ENCODE measurements at regions not wholly inside any gene's neighbourhood (a gene's known extent, or its start where the extent isn't known, plus 50 kb on each side); places are given as distances from the start of the nearest gene placed in this dataset.

DNA sequence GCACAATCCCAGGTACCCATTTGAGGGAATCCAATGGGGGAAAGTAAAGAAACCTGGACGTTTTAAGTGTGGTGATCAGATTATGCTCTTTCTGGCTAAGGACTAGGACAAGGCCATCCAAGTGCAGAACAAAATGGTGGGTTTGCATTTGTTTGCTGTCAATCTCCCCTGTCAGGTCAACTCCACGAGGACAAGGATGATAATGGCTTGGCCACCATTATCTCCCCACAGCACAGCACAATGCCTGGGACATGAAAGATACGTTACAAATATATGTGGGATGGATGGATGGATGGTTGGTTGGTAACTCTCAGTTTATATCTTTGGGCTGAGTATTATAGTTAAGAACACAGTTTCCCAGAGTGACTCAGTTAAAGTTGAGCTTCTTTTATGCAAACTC is 526.9 kb downstream of the NPIPA7 start:
- no peaks in the 10 kb centered on the region for H3K36me3 ChIP-seq (ENCODE audit: control insufficient read depth in 4 of 4, insufficient read depth in 3 of 4, low read depth in 1 of 4, low read length in 3 of 4)
- DNase-seq (ENCODE audit: low spot score), result no peak
- TF ChIP-seq SP1 (IDR thresholded peaks at IDR 0.05), result no peak
- TF ChIP-seq EGR1 (IDR thresholded peaks at IDR 0.05; ENCODE audit: low read depth in 2 of 2), result no peak
- no peak for TF ChIP-seq MAX (IDR thresholded peaks at IDR 0.05)
- TF ChIP-seq YY1 (IDR thresholded peaks at IDR 0.05), result no peak
- TF ChIP-seq GABPA (IDR thresholded peaks at IDR 0.05 in 1 of 2, conservative IDR thresholded peaks at IDR 0.05 in 1 of 2), result no peak
- no peak for TF ChIP-seq FOXA2 (IDR thresholded peaks at IDR 0.05)
- no peak for TF ChIP-seq HNF4G (IDR thresholded peaks at IDR 0.05)
- no peak for TF ChIP-seq RAD21 (IDR thresholded peaks at IDR 0.05)
- TF ChIP-seq, protein P1, sequence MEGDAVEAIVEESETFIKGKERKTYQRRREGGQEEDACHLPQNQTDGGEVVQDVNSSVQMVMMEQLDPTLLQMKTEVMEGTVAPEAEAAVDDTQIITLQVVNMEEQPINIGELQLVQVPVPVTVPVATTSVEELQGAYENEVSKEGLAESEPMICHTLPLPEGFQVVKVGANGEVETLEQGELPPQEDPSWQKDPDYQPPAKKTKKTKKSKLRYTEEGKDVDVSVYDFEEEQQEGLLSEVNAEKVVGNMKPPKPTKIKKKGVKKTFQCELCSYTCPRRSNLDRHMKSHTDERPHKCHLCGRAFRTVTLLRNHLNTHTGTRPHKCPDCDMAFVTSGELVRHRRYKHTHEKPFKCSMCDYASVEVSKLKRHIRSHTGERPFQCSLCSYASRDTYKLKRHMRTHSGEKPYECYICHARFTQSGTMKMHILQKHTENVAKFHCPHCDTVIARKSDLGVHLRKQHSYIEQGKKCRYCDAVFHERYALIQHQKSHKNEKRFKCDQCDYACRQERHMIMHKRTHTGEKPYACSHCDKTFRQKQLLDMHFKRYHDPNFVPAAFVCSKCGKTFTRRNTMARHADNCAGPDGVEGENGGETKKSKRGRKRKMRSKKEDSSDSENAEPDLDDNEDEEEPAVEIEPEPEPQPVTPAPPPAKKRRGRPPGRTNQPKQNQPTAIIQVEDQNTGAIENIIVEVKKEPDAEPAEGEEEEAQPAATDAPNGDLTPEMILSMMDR (IDR thresholded peaks at IDR 0.05; ENCODE audit: low read depth, low read length, missing input control), result no peak
- H3K9ac ChIP-seq (ENCODE audit: low read depth in 1 of 2, low read length in 2 of 2), result no peak overlapping the region
- H3K27me3 ChIP-seq (ENCODE audit: control insufficient read depth in 4 of 4, insufficient read depth in 4 of 4, low read length in 3 of 4), result no peaks in the 10 kb centered on the region
- H3K27ac ChIP-seq (ENCODE audit: low read depth in 1 of 2, low read length in 2 of 2), result no peak overlapping the region
- H3K9me3 ChIP-seq (ENCODE audit: control insufficient read depth in 4 of 4, low read length in 3 of 4), result peaks cover 0 to 5% (median 0%) of the 10 kb centered on the region in 4 donors
- no peaks in the 10 kb centered on the region for H3K4me1 ChIP-seq (ENCODE audit: control insufficient read depth in 4 of 4, insufficient read depth in 4 of 4, low read length in 3 of 4)
- 54% methylated on average over 3 of the region's 3 CpGs for WGBS
- H3K4me3 ChIP-seq (ENCODE audit: low read depth in 1 of 3, low read length in 3 of 3), result no peak overlapping the region

GRCh38 chr16:16907089-16907488 is 528.1 kb downstream of the NPIPA7 start:
- peaks cover 0 to 5% (median 0%) of the 10 kb centered on the region in 4 donors for H3K9me3 ChIP-seq (ENCODE audit: control insufficient read depth in 4 of 4, low read length in 3 of 4)
- H3K27me3 ChIP-seq (ENCODE audit: control insufficient read depth in 4 of 4, insufficient read depth in 4 of 4, low read length in 3 of 4), result no peaks in the 10 kb centered on the region
- H3K27ac ChIP-seq (ENCODE audit: low read depth in 1 of 2, low read length in 2 of 2), result no peak overlapping the region
- H3K4me1 ChIP-seq (ENCODE audit: control insufficient read depth in 4 of 4, insufficient read depth in 4 of 4, low read length in 3 of 4), result no peaks in the 10 kb centered on the region
- no peak overlapping the region for H3K4me3 ChIP-seq (ENCODE audit: low read depth in 1 of 3, low read length in 3 of 3)
- no peak overlapping the region for H3K9ac ChIP-seq (ENCODE audit: low read depth in 1 of 2, low read length in 2 of 2)
- no peaks in the 10 kb centered on the region for H3K36me3 ChIP-seq (ENCODE audit: control insufficient read depth in 4 of 4, insufficient read depth in 3 of 4, low read depth in 1 of 4, low read length in 3 of 4)
- DNase-seq (ENCODE audit: low spot score), result no peak
- TF ChIP-seq, protein P2, sequence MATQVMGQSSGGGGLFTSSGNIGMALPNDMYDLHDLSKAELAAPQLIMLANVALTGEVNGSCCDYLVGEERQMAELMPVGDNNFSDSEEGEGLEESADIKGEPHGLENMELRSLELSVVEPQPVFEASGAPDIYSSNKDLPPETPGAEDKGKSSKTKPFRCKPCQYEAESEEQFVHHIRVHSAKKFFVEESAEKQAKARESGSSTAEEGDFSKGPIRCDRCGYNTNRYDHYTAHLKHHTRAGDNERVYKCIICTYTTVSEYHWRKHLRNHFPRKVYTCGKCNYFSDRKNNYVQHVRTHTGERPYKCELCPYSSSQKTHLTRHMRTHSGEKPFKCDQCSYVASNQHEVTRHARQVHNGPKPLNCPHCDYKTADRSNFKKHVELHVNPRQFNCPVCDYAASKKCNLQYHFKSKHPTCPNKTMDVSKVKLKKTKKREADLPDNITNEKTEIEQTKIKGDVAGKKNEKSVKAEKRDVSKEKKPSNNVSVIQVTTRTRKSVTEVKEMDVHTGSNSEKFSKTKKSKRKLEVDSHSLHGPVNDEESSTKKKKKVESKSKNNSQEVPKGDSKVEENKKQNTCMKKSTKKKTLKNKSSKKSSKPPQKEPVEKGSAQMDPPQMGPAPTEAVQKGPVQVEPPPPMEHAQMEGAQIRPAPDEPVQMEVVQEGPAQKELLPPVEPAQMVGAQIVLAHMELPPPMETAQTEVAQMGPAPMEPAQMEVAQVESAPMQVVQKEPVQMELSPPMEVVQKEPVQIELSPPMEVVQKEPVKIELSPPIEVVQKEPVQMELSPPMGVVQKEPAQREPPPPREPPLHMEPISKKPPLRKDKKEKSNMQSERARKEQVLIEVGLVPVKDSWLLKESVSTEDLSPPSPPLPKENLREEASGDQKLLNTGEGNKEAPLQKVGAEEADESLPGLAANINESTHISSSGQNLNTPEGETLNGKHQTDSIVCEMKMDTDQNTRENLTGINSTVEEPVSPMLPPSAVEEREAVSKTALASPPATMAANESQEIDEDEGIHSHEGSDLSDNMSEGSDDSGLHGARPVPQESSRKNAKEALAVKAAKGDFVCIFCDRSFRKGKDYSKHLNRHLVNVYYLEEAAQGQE (IDR thresholded peaks at IDR 0.05), result no peak
- no peak for TF ChIP-seq MAX (IDR thresholded peaks at IDR 0.05)
- no peak for TF ChIP-seq HNF4G (IDR thresholded peaks at IDR 0.05)
- TF ChIP-seq SP1 (IDR thresholded peaks at IDR 0.05), result no peak
- no peak for TF ChIP-seq YY1 (IDR thresholded peaks at IDR 0.05)
- no peak for TF ChIP-seq RXRA (IDR thresholded peaks at IDR 0.05)
- no peak for TF ChIP-seq ZBTB33 (IDR thresholded peaks at IDR 0.05)
- no peak for TF ChIP-seq TAF1 (conservative IDR thresholded peaks at IDR 0.05)
- TF ChIP-seq, protein P1 (IDR thresholded peaks at IDR 0.05; ENCODE audit: low read depth, low read length, missing input control), result no peak
- no peak for TF ChIP-seq JUND (IDR thresholded peaks at IDR 0.05)
- no peak for TF ChIP-seq GABPA (IDR thresholded peaks at IDR 0.05 in 1 of 2, conservative IDR thresholded peaks at IDR 0.05 in 1 of 2)
- no peak for TF ChIP-seq HNF4A (conservative IDR thresholded peaks at IDR 0.05)
- no peak for TF ChIP-seq NR2F2 (IDR thresholded peaks at IDR 0.05)
- no peak for TF ChIP-seq FOXA2 (IDR thresholded peaks at IDR 0.05)
- TF ChIP-seq EGR1 (IDR thresholded peaks at IDR 0.05; ENCODE audit: low read depth in 2 of 2), result no peak
- no peak for TF ChIP-seq FOXA1 (IDR thresholded peaks at IDR 0.05)
- no peak for TF ChIP-seq RAD21 (IDR thresholded peaks at IDR 0.05)
- no peak for TF ChIP-seq ATF3 (IDR thresholded peaks at IDR 0.05)

All from liver (tissue), 8 donors.